Spleen (tissue), 7 donors: ENCODE measurements at regions not wholly inside any gene's neighbourhood (a gene's known extent, or its start where the extent isn't known, plus 50 kb on each side); places are given as distances from the start of the nearest gene placed in this dataset.

ENCODE experiments used
- CTCF ChIP-seq, 11 experiments: fragments of 200-600 bp in 7 of 11; fragments of 450-650 bp in 4 of 11; sonication (generic) in 4 of 11; IDR thresholded peaks in 8 of 11; conservative IDR thresholded peaks in 3 of 11; 1 replicate in 7 of 11; 2 replicates in 4 of 11; pipeline versions ENCODE4 v1.4.0 to v1.8.0; 2016 to 2021; ENCODE audit warnings: antibody characterized with exemption in 11 of 11, inconsistent platforms in 4 of 11, mild to moderate bottlenecking in 1 of 11
- POLR2A ChIP-seq, 3 donors: fragments of 450-650 bp; IDR thresholded peaks; one replicate each; pipeline ENCODE4 v1.5.1; 2017; ENCODE audit warnings: antibody characterized with exemption in 3 of 3, mild to moderate bottlenecking in 1 of 3
- POLR2AphosphoS5 ChIP-seq, 3 donors: sonication (generic); formaldehyde crosslinking; IDR thresholded peaks; one replicate each; pipeline ENCODE4 v1.5.1; 2017; ENCODE audit warnings: antibody characterized with exemption in 3 of 3
- donor health status: DM: no; HTN: no; CAD: no; lungs with moderate emphysema.
- donor health status: DM: no; HTN: no; CAD: no.
- donor health status: DM: no; HTN: no; CAD: no.

- no peak for TF ChIP-seq CTCF (IDR thresholded peaks at IDR 0.05 in 8 of 11, conservative IDR thresholded peaks at IDR 0.05 in 3 of 11)
- TF ChIP-seq POLR2AphosphoS5 (IDR thresholded peaks at IDR 0.05), result no peak
- no peak for TF ChIP-seq POLR2A (IDR thresholded peaks at IDR 0.05)
Observed at GRCh38 chr6:142601427-142601826, 299.6 kb downstream of the ADGRG6 start.
